GM23338 (cell line): ENCODE measurements at regions not wholly inside any gene's neighbourhood (a gene's known extent, or its start where the extent isn't known, plus 50 kb on each side); places are given as distances from the start of the nearest gene placed in this dataset.

Experiments used
- ATAC-seq: fragments of 200-7000 bp; cut with Tn5 transposase; 3 replicates; pipeline ENCODE4 v1.9.1; 2020
- DNase-seq: peaks from one replicate; pipeline ENCODE4 v3.0.0-alpha.2; 2015; ENCODE audit warnings: low spot score
- H2AFZ ChIP-seq: fragments of 200-600 bp; sonication (generic); 2 replicates; pipeline ENCODE4 v1.8.0; 2016; ENCODE audit warnings: antibody characterized with exemption, mild to moderate bottlenecking, moderate library complexity
- H3F3A ChIP-seq: fragments of 200-600 bp; sonication (generic); replicated peaks from 2 replicates; pipeline ENCODE4 v1.8.0; 2017; ENCODE audit warnings: antibody characterized with exemption, mixed run types, low read depth
- H3K27ac ChIP-seq: fragments of 200-600 bp; sonication (generic); 2 replicates; pipeline ENCODE4 v1.6.1; 2016; ENCODE audit warnings: low read depth
- H3K27me3 ChIP-seq: fragments of 200-600 bp; sonication (generic); 2 replicates; pipeline ENCODE4 v1.8.0; 2016; ENCODE audit warnings: mild to moderate bottlenecking, mixed run types, moderate library complexity; ENCODE audit not compliant: insufficient read depth
- H3K36me3 ChIP-seq: fragments of 200-600 bp; sonication (generic); 2 replicates; pipeline ENCODE4 v1.8.0; 2016; ENCODE audit warnings: mild to moderate bottlenecking; ENCODE audit not compliant: insufficient read depth
- H3K4me1 ChIP-seq: fragments of 200-600 bp; sonication (generic); 2 replicates; pipeline ENCODE4 v1.8.0; 2016; ENCODE audit warnings: mild to moderate bottlenecking, moderate library complexity; ENCODE audit not compliant: insufficient read depth
- H3K4me2 ChIP-seq: fragments of 200-600 bp; sonication (generic); 2 replicates; pipeline ENCODE4 v1.7.1; 2017; ENCODE audit warnings: mixed run types
- H3K4me3 ChIP-seq: fragments of 200-600 bp; sonication (generic); 2 replicates; pipeline ENCODE4 v1.6.1; 2016; ENCODE audit warnings: mixed run types
- H3K79me2 ChIP-seq: fragments of 200-600 bp; sonication (generic); replicated peaks from 2 replicates; pipeline ENCODE4 v1.8.0; 2017; ENCODE audit warnings: mild to moderate bottlenecking; ENCODE audit not compliant: insufficient read depth
- H3K9me2 ChIP-seq: fragments of 200-600 bp; sonication (generic); 2 replicates; pipeline ENCODE4 v1.8.0; 2017; ENCODE audit not compliant: insufficient read depth
- H4K20me1 ChIP-seq: fragments of 200-600 bp; sonication (generic); replicated peaks from 2 replicates; pipeline ENCODE4 v1.8.0; 2017; ENCODE audit warnings: mild to moderate bottlenecking; ENCODE audit not compliant: insufficient read depth
- H3K27ac Mint-ChIP-seq: 2 replicates; pipeline ENCODE4 v1.8.0; 2020; ENCODE audit warnings: inconsistent platforms, mild to moderate bottlenecking, moderate library complexity, mixed read lengths
- H3K27me3 Mint-ChIP-seq: 3 replicates; pipeline ENCODE4 v1.8.0; 2022; ENCODE audit warnings: low read depth, mild to moderate bottlenecking, moderate library complexity, mixed read lengths, inconsistent platforms; ENCODE audit not compliant: insufficient read depth, poor library complexity
- H3K36me3 Mint-ChIP-seq: 3 replicates; pipeline ENCODE4 v1.8.0; 2021; ENCODE audit warnings: low read depth, mild to moderate bottlenecking, inconsistent platforms, moderate library complexity, mixed read lengths
- H3K4me1 Mint-ChIP-seq: 3 replicates; pipeline ENCODE4 v1.8.0; 2020; ENCODE audit warnings: mild to moderate bottlenecking, inconsistent platforms, mixed read lengths
- H3K4me3 Mint-ChIP-seq: 3 replicates; pipeline ENCODE4 v1.8.0; 2021; ENCODE audit warnings: moderate library complexity, mild to moderate bottlenecking, inconsistent platforms, mixed read lengths
- H3K9me3 Mint-ChIP-seq: 3 replicates; pipeline ENCODE4 v1.8.0; 2020; ENCODE audit warnings: moderate library complexity, mild to moderate bottlenecking, inconsistent platforms, mixed read lengths
- CREB1 ChIP-seq: fragments of 250-450 bp; sonication (Bioruptor Pico); IDR thresholded peaks from 2 replicates; pipeline ENCODE4 v1.5.0; 2020; ENCODE audit warnings: low read depth, mild to moderate bottlenecking, moderate library complexity
- ETS1 ChIP-seq: IDR thresholded peaks from 2 replicates; pipeline ENCODE4 v1.6.1; 2016; ENCODE audit warnings: antibody characterized with exemption
- EZH2 ChIP-seq: fragments of 200-600 bp; sonication (generic); IDR thresholded peaks from one replicate; pipeline ENCODE4 v1.8.0; 2017; ENCODE audit warnings: antibody characterized with exemption, mild to moderate bottlenecking, low read depth; ENCODE audit not compliant: unreplicated experiment
- EZH2phosphoT487 ChIP-seq: fragments of 200-600 bp; sonication (generic); IDR thresholded peaks from one replicate; pipeline ENCODE4 v1.8.1; 2018; ENCODE audit warnings: antibody characterized with exemption; ENCODE audit not compliant: unreplicated experiment
- JUNB ChIP-seq: IDR thresholded peaks from one replicate; pipeline ENCODE4 v1.6.1; 2016; ENCODE audit warnings: antibody characterized with exemption; ENCODE audit not compliant: unreplicated experiment
- NANOG ChIP-seq: IDR thresholded peaks from 2 replicates; pipeline ENCODE4 v1.6.1; 2016; ENCODE audit warnings: antibody characterized with exemption, borderline replicate concordance
- POLR2AphosphoS5 ChIP-seq: IDR thresholded peaks from 2 replicates; pipeline ENCODE4 v1.6.1; 2016; ENCODE audit warnings: antibody characterized with exemption, low read depth
- REST ChIP-seq: IDR thresholded peaks from one replicate; pipeline ENCODE4 v1.6.1; 2018; ENCODE audit warnings: antibody characterized with exemption; ENCODE audit not compliant: unreplicated experiment
- STAT1 ChIP-seq: IDR thresholded peaks from one replicate; pipeline ENCODE4 v1.6.1; 2016; ENCODE audit warnings: antibody characterized with exemption; ENCODE audit not compliant: unreplicated experiment
- ZNF114 ChIP-seq: fragments of 250-450 bp; sonication (Bioruptor Pico); IDR thresholded peaks from 2 replicates; pipeline ENCODE4 v1.5.0; 2020; ENCODE audit warnings: mild to moderate bottlenecking, moderate library complexity
- ZNF331 ChIP-seq: fragments of 250-450 bp; sonication (Bioruptor Pico); IDR thresholded peaks from 2 replicates; pipeline ENCODE4 v1.5.0; 2020; ENCODE audit warnings: low read depth, mild to moderate bottlenecking, moderate library complexity
- ZNF462 ChIP-seq: fragments of 250-450 bp; sonication (Bioruptor Pico); IDR thresholded peaks from 2 replicates; pipeline ENCODE4 v1.5.0; 2020; ENCODE audit warnings: mild to moderate bottlenecking, moderate library complexity
- TF ChIP-seq, protein P1 (sequence below), 2 experiments: fragments of 200-600 bp in 1 of 2; sonication (generic) in 1 of 2; conservative IDR thresholded peaks; 2 replicates each; pipeline versions ENCODE4 v1.5.1 to v1.6.1; 2016 to 2017; ENCODE audit warnings: antibody characterized with exemption in 2 of 2, low read depth in 2 of 2, mild to moderate bottlenecking in 2 of 2, moderate library complexity in 1 of 2

DNA sequence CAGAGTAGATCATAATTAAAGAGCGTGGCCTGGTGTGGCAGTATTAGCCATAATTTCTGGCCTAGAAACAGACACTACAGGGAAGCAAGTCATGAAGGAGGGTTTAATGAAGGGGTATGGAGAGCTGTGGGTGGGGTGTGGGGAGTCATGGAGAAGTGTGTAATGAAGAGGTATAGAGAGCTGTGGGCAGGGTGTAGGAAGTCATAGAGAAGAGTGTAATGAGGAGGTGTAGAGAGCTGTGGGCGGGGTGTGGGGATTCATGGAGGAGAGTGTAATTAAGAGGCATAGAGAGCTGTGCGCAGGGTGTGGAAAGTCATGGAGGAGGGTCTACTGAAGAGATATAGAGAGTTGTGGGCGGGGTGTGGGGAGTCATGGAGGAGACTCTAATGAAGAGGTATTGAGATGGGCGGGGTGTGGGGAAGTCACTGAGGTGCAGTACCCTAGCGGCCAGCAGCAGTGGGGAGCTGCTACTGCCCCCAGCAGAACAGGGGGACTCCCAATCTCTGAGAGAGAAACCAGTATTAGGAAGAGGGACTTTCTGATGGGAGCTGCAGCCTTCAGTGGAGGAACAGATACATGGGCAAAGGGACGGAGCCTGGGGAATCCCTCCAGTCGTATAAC lies 145.4 kb upstream of the FOXA2 start:
- no peaks in the 10 kb centered on the region for H4K20me1 ChIP-seq
- peaks cover 11% of the 10 kb centered on the region for H3K36me3 Mint-ChIP-seq
- no peak for DNase-seq
- H3K4me1 ChIP-seq, result no peaks in the 10 kb centered on the region
- no peak overlapping the region for H3K27ac Mint-ChIP-seq
- no peaks in the 10 kb centered on the region for H3K36me3 ChIP-seq
- no peaks in the 10 kb centered on the region for H3F3A ChIP-seq
- no peak overlapping the region for H2AFZ ChIP-seq
- H3K9me2 ChIP-seq, result no peaks in the 10 kb centered on the region
- H3K9me3 Mint-ChIP-seq, result peaks cover 19% of the 10 kb centered on the region
- peaks cover under 1% of the 10 kb centered on the region for H3K27me3 Mint-ChIP-seq
- H3K79me2 ChIP-seq, result no peaks in the 10 kb centered on the region
- H3K27ac ChIP-seq, result no peak overlapping the region
- H3K4me1 Mint-ChIP-seq, result no peaks in the 10 kb centered on the region
- no peak for TF ChIP-seq STAT1
- no peak for TF ChIP-seq NANOG
- TF ChIP-seq ZNF462 (CRISPR knock-in tag), result no peak
- TF ChIP-seq ZNF114 (CRISPR knock-in tag), result no peak
- no peak for TF ChIP-seq POLR2AphosphoS5
- TF ChIP-seq EZH2, result no peak
- no peak for TF ChIP-seq REST
- TF ChIP-seq EZH2phosphoT487, result no peak
- no peak for TF ChIP-seq ZNF331 (CRISPR knock-in tag)
- TF ChIP-seq, protein P1, sequence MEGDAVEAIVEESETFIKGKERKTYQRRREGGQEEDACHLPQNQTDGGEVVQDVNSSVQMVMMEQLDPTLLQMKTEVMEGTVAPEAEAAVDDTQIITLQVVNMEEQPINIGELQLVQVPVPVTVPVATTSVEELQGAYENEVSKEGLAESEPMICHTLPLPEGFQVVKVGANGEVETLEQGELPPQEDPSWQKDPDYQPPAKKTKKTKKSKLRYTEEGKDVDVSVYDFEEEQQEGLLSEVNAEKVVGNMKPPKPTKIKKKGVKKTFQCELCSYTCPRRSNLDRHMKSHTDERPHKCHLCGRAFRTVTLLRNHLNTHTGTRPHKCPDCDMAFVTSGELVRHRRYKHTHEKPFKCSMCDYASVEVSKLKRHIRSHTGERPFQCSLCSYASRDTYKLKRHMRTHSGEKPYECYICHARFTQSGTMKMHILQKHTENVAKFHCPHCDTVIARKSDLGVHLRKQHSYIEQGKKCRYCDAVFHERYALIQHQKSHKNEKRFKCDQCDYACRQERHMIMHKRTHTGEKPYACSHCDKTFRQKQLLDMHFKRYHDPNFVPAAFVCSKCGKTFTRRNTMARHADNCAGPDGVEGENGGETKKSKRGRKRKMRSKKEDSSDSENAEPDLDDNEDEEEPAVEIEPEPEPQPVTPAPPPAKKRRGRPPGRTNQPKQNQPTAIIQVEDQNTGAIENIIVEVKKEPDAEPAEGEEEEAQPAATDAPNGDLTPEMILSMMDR (conservative IDR thresholded peaks at IDR 0.05; ENCODE audit: low read depth in 2 of 2), result no peak
- no peak for TF ChIP-seq CREB1 (CRISPR knock-in tag)
- TF ChIP-seq JUNB, result no peak
- TF ChIP-seq ETS1, result no peak
- no peak overlapping the region for H3K4me3 Mint-ChIP-seq
- no peak for ATAC-seq
- no peak overlapping the region for H3K4me2 ChIP-seq
- H3K27me3 ChIP-seq, result no peaks in the 10 kb centered on the region
- H3K4me3 ChIP-seq, result no peak overlapping the region
